ENCODE measurements at regions not wholly inside any gene's neighbourhood (a gene's known extent, or its start where the extent isn't known, plus 50 kb on each side); places are given as distances from the start of the nearest gene placed in this dataset.

- in situ Hi-C loops (cut with MboI; ENCODE audit: low sequenced_read_pairs): no loop called here
These were observed 86.8 kb upstream of the STARD13 start for GRCh38 chr13:33372251-33372919.

GRCh38 chr13:33373624-33374023 is 88.1 kb upstream of the STARD13 start:
- in situ Hi-C loops (cut with MboI; ENCODE audit: low sequenced_read_pairs): no loop called here

- in situ Hi-C loops (cut with MboI; ENCODE audit: low sequenced_read_pairs): no loop called here
These were observed 89.9 kb upstream of the STARD13 start for GRCh38 chr13:33375421-33375820.

GRCh38 chr13:33376212-33376611 is 90.7 kb upstream of the STARD13 start:
- in situ Hi-C loops (cut with MboI; ENCODE audit: low sequenced_read_pairs): no loop called here

GRCh38 chr13:33377411-33377810 is 91.9 kb upstream of the STARD13 start:
- in situ Hi-C loops (cut with MboI; ENCODE audit: low sequenced_read_pairs): no loop called here

GRCh38 chr13:33377825-33378224 is 92.3 kb upstream of the STARD13 start:
- in situ Hi-C loops (cut with MboI; ENCODE audit: low sequenced_read_pairs): no loop called here

- in situ Hi-C loops (cut with MboI; ENCODE audit: low sequenced_read_pairs): no loop called here
These were observed 94.1 kb upstream of the STARD13 start for GRCh38 chr13:33379608-33380007.

GRCh38 chr13:33380487-33381079 is 95.0 kb upstream of the STARD13 start:
- in situ Hi-C loops (cut with MboI; ENCODE audit: low sequenced_read_pairs): no loop called here

- in situ Hi-C loops (cut with MboI; ENCODE audit: low sequenced_read_pairs): no loop called here
These were observed 95.6 kb upstream of the STARD13 start for GRCh38 chr13:33381180-33381579.

- in situ Hi-C loops (cut with MboI; ENCODE audit: low sequenced_read_pairs): no loop called here
These were observed 96.4 kb upstream of the STARD13 start for GRCh38 chr13:33381906-33382305.

GRCh38 chr13:33383724-33384577 is 98.4 kb upstream of the STARD13 start:
- in situ Hi-C loops (cut with MboI; ENCODE audit: low sequenced_read_pairs): no loop called here

- in situ Hi-C loops (cut with MboI; ENCODE audit: low sequenced_read_pairs): no loop called here
These were observed 102.9 kb upstream of the STARD13 start for GRCh38 chr13:33388286-33388998.

- in situ Hi-C loops (cut with MboI; ENCODE audit: low sequenced_read_pairs): no loop called here
These were observed 107.3 kb upstream of the STARD13 start for GRCh38 chr13:33392794-33393405.

- in situ Hi-C loops (cut with MboI; ENCODE audit: low sequenced_read_pairs): no loop called here
These were observed 108.9 kb upstream of the STARD13 start for GRCh38 chr13:33394294-33394932.

GRCh38 chr13:33401238-33401637 is 115.7 kb upstream of the STARD13 start:
- in situ Hi-C loops (cut with MboI; ENCODE audit: low sequenced_read_pairs): no loop called here

GRCh38 chr13:33402975-33403374 is 117.4 kb upstream of the STARD13 start:
- in situ Hi-C loops (cut with MboI; ENCODE audit: low sequenced_read_pairs): no loop called here

- in situ Hi-C loops (cut with MboI; ENCODE audit: low sequenced_read_pairs): no loop called here
These were observed 118.3 kb upstream of the STARD13 start for GRCh38 chr13:33403807-33404362.

- in situ Hi-C loops (cut with MboI; ENCODE audit: low sequenced_read_pairs): no loop called here
These were observed 119.8 kb upstream of the STARD13 start for GRCh38 chr13:33405371-33405770.

GRCh38 chr13:33409673-33410510 is 124.3 kb upstream of the STARD13 start:
- in situ Hi-C loops (cut with MboI; ENCODE audit: low sequenced_read_pairs): no loop called here
